ENCODE measurements at regions not wholly inside any gene's neighbourhood (a gene's known extent, or its start where the extent isn't known, plus 50 kb on each side); places are given as distances from the start of the nearest gene placed in this dataset.
"Not testable (repeated sequence)": the region's sequence is repeated elsewhere in the genome, so short reads cannot be mapped to it uniquely, and the experiment has no call there.

DNA sequence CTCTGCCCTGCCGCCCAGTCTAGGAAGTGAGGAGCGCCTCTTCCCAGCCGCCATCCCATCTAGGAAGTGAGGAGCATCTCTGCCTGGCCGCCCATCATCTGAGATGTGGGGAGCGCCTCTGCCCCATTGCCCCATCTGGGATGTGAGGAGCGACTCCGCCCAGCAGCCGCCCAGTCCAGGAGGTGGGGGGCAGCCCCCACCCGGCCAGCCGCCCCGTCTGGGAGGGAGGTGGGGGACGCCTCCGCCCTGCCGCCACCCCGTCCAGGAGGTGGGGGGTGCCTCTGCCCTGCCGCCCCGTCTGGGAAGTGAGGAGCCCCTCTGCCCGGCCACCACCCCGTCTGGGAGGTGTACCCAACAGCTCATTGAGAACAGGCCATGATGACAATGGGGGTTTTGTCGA is 146.0 kb upstream of the RAB6C start:
- TF ChIP-seq CTCF (IDR thresholded peaks at IDR 0.05; ENCODE audit: low read depth, low read length, poor library complexity, severe bottlenecking); EZH2phosphoT487 (IDR thresholded peaks at IDR 0.05; ENCODE audit: borderline replicate concordance, low read length): not testable (repeated sequence)

Data from DOHH2 (cell line).